CD4-positive, alpha-beta T cell (primary cell): ENCODE measurements at regions not wholly inside any gene's neighbourhood (a gene's known extent, or its start where the extent isn't known, plus 50 kb on each side); places are given as distances from the start of the nearest gene placed in this dataset.

ENCODE experiments used
- ATAC-seq: fragments of 200-7000 bp; cut with Tn5 transposase; one replicate; pipeline ENCODE4 v1.10.0; 2022; ENCODE audit warnings: mild to moderate bottlenecking; ENCODE audit not compliant: poor library complexity
- CTCF ChIA-PET: fragments of 350-600 bp; sonication (Branson Sonifier 250); formaldehyde crosslinking; loops from one replicate; lab custom pipeline; 2021; ENCODE audit warnings: antibody characterized with exemption, inconsistent platforms; lab: Charles Lee
- POLR2A ChIA-PET: fragments of 350-600 bp; sonication (Branson Sonifier 250); formaldehyde crosslinking; loops from one replicate; lab custom pipeline; 2021; ENCODE audit warnings: antibody characterized with exemption, inconsistent platforms; lab: Charles Lee
- DNase-seq, 14 experiments: peaks; one replicate each; pipeline ENCODE4 v3.0.0-alpha.2; 2013 to 2020; ENCODE audit warnings: mixed read lengths in 2 of 14
- H3K27ac ChIP-seq, 2 donors: one replicate each; pipeline versions ENCODE4 v1.5.1 to v1.7.0; 2013; ENCODE audit warnings: low read length in 2 of 2, low read depth in 1 of 2, mild to moderate bottlenecking in 1 of 2
- H3K27me3 ChIP-seq, 2 experiments: 1 replicate in 1 of 2; 2 replicates in 1 of 2; pipeline versions ENCODE4 v1.6.1 to v1.7.0; 2013; ENCODE audit warnings: low read length in 2 of 2, control low read depth in 1 of 2, mild to moderate bottlenecking in 1 of 2, moderate library complexity in 1 of 2; ENCODE audit not compliant: insufficient read depth in 2 of 2, control insufficient read depth in 1 of 2
- H3K36me3 ChIP-seq: one replicate; pipeline ENCODE4 v1.6.1; 2013; ENCODE audit warnings: low read length, control low read depth; ENCODE audit not compliant: insufficient read depth
- H3K4me1 ChIP-seq: one replicate; pipeline ENCODE4 v1.6.1; 2013; ENCODE audit warnings: low read length, control low read depth; ENCODE audit not compliant: insufficient read depth
- H3K4me3 ChIP-seq: one replicate; pipeline ENCODE4 v1.5.1; 2013; ENCODE audit warnings: mild to moderate bottlenecking, low read length, moderate library complexity
- H3K9me3 ChIP-seq, 2 experiments: 1 replicate in 1 of 2; 2 replicates in 1 of 2; pipeline versions ENCODE4 v1.6.1 to v1.7.0; 2013; ENCODE audit warnings: low read length in 2 of 2, mild to moderate bottlenecking in 2 of 2, control low read depth in 1 of 2, moderate library complexity in 1 of 2; ENCODE audit not compliant: control insufficient read depth in 1 of 2, insufficient read depth in 1 of 2
- H3K27ac Mint-ChIP-seq: one replicate; pipeline ENCODE4 v1.8.0; 2020; ENCODE audit warnings: mixed read lengths
- H3K27me3 Mint-ChIP-seq: one replicate; pipeline ENCODE4 v1.8.0; 2021; ENCODE audit warnings: mixed read lengths
- H3K36me3 Mint-ChIP-seq: one replicate; pipeline ENCODE4 v1.8.0; 2021; ENCODE audit warnings: low read depth, mixed read lengths
- H3K4me1 Mint-ChIP-seq: one replicate; pipeline ENCODE4 v1.8.0; 2021; ENCODE audit warnings: low read depth, mixed read lengths
- H3K4me3 Mint-ChIP-seq: one replicate; pipeline ENCODE4 v1.8.0; 2020; ENCODE audit warnings: mild to moderate bottlenecking, mixed read lengths
- H3K9me3 Mint-ChIP-seq: one replicate; pipeline ENCODE4 v1.8.0; 2020; ENCODE audit warnings: mixed read lengths
- CTCF ChIP-seq: fragments of 200-600 bp; IDR thresholded peaks from one replicate; pipeline ENCODE4 v1.8.0; 2022; ENCODE audit warnings: antibody characterized with exemption, mild to moderate bottlenecking
- intact Hi-C, 2 experiments: fragments of 100-400 bp; cut with DNase I in 1 of 2; cut with micrococcal nuclease in 1 of 2; formaldehyde crosslinking; loops; one replicate each; pipeline versions ENCODE4 v1.15.1 to v1.9.0; 2023 to 2025; cut with DNase I, micrococcal nuclease

GRCh38 chr7:124681946-124682345 is 83.6 kb downstream of the GPR37 start:
- DNase-seq (no peak), ATAC-seq (no peak)
- no peak for TF ChIP-seq CTCF
- no peaks in the 10 kb centered on the region for H3K4me1 ChIP-seq
- H3K27me3 ChIP-seq = no peaks in the 10 kb centered on the region
- ChIA-PET POLR2A (no interaction called here), CTCF (no interaction called here)
- Mint-ChIP-seq H3K36me3 (no peaks in the 10 kb centered on the region), H3K27ac (no peak overlapping the region), H3K27me3 (no peaks in the 10 kb centered on the region), H3K4me3 (no peak overlapping the region), H3K4me1 (no peaks in the 10 kb centered on the region), H3K9me3 (no peaks in the 10 kb centered on the region)
- intact Hi-C loops = no loop called here
- no peaks in the 10 kb centered on the region for H3K36me3 ChIP-seq
- no peak overlapping the region for H3K27ac ChIP-seq
- H3K4me3 ChIP-seq = no peak overlapping the region
- peaks cover 0 to 5% of the 10 kb centered on the region in 2 experiments for H3K9me3 ChIP-seq

- POLR2A ChIA-PET = no interaction called here
- H3K4me3 ChIP-seq = no peak overlapping the region
- no peak for TF ChIP-seq CTCF
- no peaks in the 10 kb centered on the region for H3K4me1 ChIP-seq
- ATAC-seq (no peak), DNase-seq (no peak)
- H3K36me3 Mint-ChIP-seq = no peaks in the 10 kb centered on the region
- CTCF ChIA-PET = interaction anchor here (0.6 kb wide), 1 partner anchor 1659 kb away, joined by 3 read pairs; no protein-coding TSS in a partner anchor
- no peaks in the 10 kb centered on the region for H3K27me3 Mint-ChIP-seq
- peaks cover 0 to 5% of the 10 kb centered on the region in 2 experiments for H3K9me3 ChIP-seq
- no peaks in the 10 kb centered on the region for H3K36me3 ChIP-seq
- H3K4me1 Mint-ChIP-seq = no peaks in the 10 kb centered on the region
- intact Hi-C loops = no loop called here
- no peak overlapping the region for H3K4me3 Mint-ChIP-seq
- no peak overlapping the region for H3K27ac Mint-ChIP-seq
- no peak overlapping the region for H3K27ac ChIP-seq
- H3K27me3 ChIP-seq = no peaks in the 10 kb centered on the region
- no peaks in the 10 kb centered on the region for H3K9me3 Mint-ChIP-seq
Observed at GRCh38 chr7:124680304-124680703, 85.3 kb downstream of the GPR37 start.

GRCh38 chr7:124679586-124680225 is 85.9 kb downstream of the GPR37 start:
- H3K4me1 Mint-ChIP-seq = no peaks in the 10 kb centered on the region

More at GRCh38 chr7:124679586-124680225, 85.9 kb downstream of the GPR37 start:
- no peak overlapping the region for H3K27ac Mint-ChIP-seq
- Histone ChIP-seq H3K36me3 (no peaks in the 10 kb centered on the region), H3K4me3 (no peak overlapping the region), H3K4me1 (no peaks in the 10 kb centered on the region), H3K27ac (no peak overlapping the region), H3K27me3 (no peaks in the 10 kb centered on the region), H3K9me3 (peaks cover 0 to 5% of the 10 kb centered on the region in 2 experiments)
- no peaks in the 10 kb centered on the region for H3K9me3 Mint-ChIP-seq
- no peaks in the 10 kb centered on the region for H3K27me3 Mint-ChIP-seq
- H3K36me3 Mint-ChIP-seq = no peaks in the 10 kb centered on the region
- ChIA-PET POLR2A (no interaction called here), CTCF (no interaction called here)
- intact Hi-C loops = no loop called here
- ATAC-seq (no peak), DNase-seq (no peak)
- no peak overlapping the region for H3K4me3 Mint-ChIP-seq
- no peak for TF ChIP-seq CTCF
